NCI-H82 (cell line): ENCODE measurements at regions not wholly inside any gene's neighbourhood (a gene's known extent, or its start where the extent isn't known, plus 50 kb on each side); places are given as distances from the start of the nearest gene placed in this dataset.

Experiments
- DNase-seq: peaks from one replicate; lab custom pipeline; 2025; lab: John Stamatoyannopoulos, UW

DNA sequence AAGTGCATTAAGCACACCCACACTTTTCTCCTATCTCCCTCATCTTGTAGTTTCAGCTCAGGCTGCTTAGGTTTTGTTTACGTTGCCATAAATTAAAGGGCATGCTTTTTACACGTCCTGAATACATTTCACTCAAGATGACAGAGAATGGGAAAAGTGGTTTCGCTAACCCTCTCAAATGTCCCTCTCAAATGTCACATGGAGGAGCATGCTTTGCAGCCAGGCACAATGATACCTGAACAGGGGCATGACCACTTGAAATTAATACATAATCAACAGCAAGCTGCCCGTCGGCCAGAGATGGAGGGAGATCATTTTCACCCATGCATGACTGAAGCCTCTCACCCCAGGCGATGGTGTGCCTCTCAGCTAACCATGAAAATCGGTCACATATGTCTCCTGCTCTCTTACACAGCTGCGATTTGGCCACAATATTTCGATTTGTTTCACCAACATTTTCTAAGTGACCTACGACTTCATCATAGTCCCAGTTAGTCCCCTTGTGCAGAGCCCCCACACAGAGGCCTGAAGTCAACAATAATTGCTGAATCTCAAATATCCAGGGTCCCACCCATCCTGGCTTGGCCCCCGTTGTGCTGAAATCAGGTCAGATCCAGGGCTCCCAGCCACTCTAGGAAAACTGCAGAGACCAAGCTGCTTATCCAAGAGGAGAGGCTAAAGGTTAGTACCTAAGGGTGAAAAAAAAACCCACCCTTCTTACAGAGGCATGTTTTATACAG lies 373.9 kb upstream of the NFE2L3 start:
- no peak for DNase-seq

DNA sequence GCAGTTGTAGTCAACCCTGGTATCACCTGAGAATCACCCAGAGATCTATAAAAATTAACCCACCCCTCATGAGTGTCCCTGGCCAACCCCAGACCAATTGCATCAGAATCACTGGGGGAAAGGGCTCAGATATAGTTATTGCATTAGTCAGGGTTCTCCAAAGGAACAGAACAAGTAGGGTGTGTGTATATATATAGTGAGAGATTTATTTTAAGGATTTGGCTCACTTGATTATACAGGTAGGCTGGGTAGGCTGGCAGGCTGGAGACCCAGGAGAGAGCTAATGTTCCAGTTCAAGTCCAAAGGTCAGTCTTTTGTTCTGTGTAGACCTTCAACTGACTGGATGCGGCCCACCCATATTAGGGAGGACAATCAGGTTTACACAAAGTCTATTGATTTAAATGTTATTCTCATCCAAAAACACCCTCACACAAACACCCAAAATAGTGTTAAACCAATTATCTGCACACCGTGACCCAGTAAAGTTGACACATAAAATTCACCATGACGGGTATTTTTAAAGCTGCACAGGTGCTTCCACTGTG lies 372.9 kb upstream of the NFE2L3 start:
- no peak for DNase-seq

- no peak for DNase-seq
Observed at GRCh38 chr7:25780904-25781303, 371.1 kb upstream of the NFE2L3 start.

DNA sequence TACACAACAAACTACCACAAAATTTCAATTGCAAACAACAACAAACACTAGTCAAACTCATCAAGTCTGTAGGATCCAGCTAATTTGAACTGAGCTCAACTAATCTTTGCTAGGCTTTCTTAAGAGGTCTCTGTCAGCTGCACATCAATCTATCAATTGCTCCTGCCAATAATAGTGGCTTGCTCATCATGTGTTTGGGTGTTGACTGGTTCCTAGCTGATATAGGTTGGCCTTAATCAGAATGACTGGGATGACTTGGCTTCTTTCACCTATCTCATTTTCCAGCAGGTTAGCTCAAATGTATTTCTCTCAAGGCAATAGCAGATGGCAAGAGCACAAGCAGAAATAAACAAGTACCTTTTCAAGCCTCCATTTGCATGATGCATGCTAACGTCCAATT lies 370.3 kb upstream of the NFE2L3 start:
- no peak for DNase-seq

DNA sequence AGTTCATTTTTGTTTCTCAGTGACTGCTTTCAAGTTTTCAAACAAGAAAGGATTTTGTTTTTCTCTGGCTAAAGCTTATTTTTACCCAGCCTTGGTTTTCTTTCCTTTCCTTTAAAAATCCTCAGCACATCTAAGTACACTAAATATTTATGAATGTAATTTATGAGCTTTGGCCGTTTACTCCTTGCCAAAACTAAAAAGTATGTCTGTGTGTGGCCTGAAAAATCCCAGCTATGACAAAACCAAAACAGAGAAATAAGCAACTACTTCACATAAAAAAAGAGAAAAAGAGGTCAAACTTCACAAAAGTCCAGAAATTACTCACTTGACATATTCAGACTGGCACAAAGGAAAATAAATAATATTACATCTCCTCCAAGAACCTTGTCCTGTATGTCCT lies 365.1 kb upstream of the NFE2L3 start:
- no peak for DNase-seq

DNA sequence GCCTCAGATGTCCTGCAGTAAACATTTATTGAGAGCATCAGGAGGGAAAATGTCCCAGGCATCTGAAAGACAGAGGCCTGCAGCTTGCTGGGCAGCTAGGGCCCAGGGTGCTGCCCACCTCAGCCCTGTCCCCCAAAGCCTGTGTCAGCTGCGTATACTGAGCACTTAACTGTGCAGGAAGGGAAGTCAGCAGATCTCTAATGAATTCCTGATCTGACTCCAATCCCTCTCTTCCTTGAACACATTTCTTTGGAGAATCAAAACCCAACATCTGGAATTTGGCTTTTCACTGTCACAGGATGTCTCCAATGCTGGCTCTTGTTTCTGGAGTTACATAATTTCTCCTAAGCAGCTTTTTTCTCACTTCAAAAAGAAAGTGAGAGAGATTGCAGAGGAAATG lies 364.7 kb upstream of the NFE2L3 start:
- peak; percentile 19 for DNase-seq

GRCh38 chr7:25788371-25788770 lies 363.6 kb upstream of the NFE2L3 start:
- DNase-seq, result no peak

- DNase-seq, result peak; percentile 30
Observed at GRCh38 chr7:25788961-25789620, 362.9 kb upstream of the NFE2L3 start.

- DNase-seq, result peak; percentile 96
Observed at GRCh38 chr7:25789701-25790640, 362.0 kb upstream of the NFE2L3 start.

- peak; percentile 70 for DNase-seq
Observed at GRCh38 chr7:25790963-25791362, 361.0 kb upstream of the NFE2L3 start.

GRCh38 chr7:25792586-25792985 lies 359.4 kb upstream of the NFE2L3 start:
- no peak for DNase-seq

DNA sequence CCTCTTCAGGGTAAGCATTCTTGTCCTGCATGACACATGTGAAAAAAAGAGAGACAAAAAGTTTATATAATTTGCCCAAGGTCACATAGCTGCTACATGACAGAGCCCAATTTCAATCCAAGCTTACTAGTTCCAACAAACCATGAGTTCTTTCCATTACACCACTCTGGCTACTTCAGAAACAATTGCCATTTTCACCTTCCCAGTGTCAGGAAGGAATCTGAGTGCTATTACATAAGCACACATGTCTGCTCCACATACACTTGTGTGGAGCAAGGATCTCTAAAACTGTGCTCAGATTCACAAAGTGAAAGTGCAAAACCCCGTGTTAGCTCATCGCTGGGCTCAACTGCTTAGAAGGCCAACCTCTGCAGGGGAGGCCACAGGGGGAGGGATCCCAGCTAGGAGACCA lies 356.2 kb upstream of the NFE2L3 start:
- DNase-seq, result no peak

DNA sequence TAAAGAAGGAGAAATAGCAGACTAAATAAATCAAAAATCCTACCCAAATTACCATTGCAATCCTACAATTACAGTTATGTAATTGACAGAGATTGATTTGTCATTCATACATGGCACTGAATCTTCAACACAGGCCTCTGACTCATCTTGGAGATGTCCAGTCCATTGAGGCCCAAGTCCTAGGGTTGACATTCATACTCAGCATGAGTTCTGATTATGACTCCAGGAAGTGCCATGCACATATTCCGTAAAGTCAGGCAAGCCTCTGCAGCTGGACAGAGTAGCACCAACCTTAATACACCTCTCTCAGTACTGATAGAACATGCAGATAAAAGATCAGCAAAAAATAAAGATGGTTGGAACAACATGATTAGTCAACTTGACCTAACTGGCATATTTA lies 353.7 kb upstream of the NFE2L3 start:
- DNase-seq, result no peak

- DNase-seq, result no peak
Observed at GRCh38 chr7:25801214-25801613, 350.8 kb upstream of the NFE2L3 start.

DNA sequence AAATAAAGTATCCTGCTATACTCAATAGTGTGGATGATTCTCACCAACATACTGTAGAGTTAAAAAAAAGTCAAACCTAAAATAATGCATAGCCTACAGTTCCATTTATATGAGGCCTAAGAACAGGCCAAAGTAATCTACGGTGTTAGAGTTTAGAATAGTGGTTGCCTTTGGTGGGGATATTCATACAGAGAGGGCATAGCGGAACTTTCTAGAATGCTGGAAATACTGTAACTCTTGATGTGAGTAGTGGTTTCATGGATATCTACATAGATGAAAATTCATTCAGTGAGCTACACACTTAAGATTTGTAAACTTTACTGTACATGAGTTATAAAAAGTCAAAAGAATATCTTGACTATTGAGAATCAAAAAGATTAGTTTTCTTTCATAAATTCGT lies 349.9 kb upstream of the NFE2L3 start:
- no peak for DNase-seq

- DNase-seq, result no peak
Observed at GRCh38 chr7:25802473-25802872, 349.5 kb upstream of the NFE2L3 start.

- no peak for DNase-seq
Observed at GRCh38 chr7:25803117-25803887, 348.7 kb upstream of the NFE2L3 start.

- DNase-seq, result no peak
Observed at GRCh38 chr7:25804154-25804553, 347.8 kb upstream of the NFE2L3 start.

DNA sequence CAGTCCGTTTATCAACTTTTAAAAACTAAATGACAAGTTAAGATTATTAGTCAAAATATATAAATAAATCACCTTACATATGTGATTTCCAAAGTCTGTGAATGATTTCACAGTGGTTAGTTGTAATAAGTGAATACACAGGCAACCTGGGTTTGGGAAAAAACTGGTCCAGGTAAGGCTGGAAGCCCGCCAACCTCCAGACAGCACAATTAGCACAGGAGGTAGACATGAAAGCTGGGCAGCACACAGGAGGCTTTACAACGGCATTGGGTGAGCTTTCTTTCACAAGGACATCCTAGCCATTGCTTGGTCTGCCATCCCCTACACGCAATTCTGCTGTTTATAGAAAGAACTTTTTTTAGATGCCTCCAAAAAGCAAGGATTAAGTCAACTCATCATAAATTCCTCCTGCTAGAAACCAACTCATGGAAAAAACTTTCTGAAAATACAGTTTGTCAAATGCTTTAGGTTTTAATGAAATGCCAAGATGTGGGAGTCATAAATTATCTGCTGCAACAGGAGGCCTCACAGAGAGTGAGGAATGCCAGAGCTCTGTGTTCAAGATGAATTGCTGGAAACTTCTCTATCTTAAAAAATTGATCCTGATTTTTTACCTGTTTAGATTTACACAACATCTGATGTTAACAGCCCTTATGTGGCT lies 346.8 kb upstream of the NFE2L3 start:
- DNase-seq, result no peak

DNA sequence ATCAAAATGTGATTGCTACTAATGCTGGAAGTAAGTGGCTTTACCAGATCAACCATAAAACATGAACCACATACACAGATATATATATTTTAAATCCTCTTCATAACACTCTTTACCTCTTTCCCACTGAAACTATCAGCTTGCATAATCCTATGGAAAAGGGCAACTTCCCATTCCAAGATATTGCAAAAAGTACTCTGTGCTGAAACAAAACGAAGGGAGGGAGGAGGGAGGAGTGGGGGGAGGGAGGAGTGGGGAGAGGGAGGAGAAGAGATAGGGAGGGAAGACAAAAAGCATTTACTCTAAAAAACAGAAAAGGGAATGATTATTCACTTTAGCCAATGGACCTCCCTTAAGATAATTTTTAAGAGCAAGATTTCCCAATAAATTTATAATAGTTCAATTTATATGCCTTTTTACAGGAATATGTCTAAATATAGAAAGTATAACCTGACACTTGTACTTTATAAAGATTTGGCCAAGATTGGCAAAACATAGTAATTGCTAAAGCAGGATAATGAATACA lies 344.8 kb upstream of the NFE2L3 start:
- DNase-seq, result no peak

GRCh38 chr7:25809441-25809840 lies 342.6 kb upstream of the NFE2L3 start:
- no peak for DNase-seq
